Cerebellar nuclear complex (tissue), 1 donor: ENCODE measurements at regions not wholly inside any gene's neighbourhood (a gene's known extent, or its start where the extent isn't known, plus 50 kb on each side); places are given as distances from the start of the nearest gene placed in this dataset.

Experiments
- DNase-seq, 2 experiments: peaks; one replicate each; lab custom pipeline; 2025; lab: John Stamatoyannopoulos, UW

- DNase-seq: no peak
Observed at GRCh38 chr14:106848330-106849121, 1322.1 kb downstream of the TMEM121 start.

- DNase-seq: no peak
Observed at GRCh38 chr14:106850913-106851825, 1324.8 kb downstream of the TMEM121 start.

GRCh38 chr14:106872611-106873446 is 1346.4 kb downstream of the TMEM121 start:
- DNase-seq: no peak

GRCh38 chr14:106874350-106874749 is 1348.0 kb downstream of the TMEM121 start:
- no peak for DNase-seq

GRCh38 chr14:106875503-106875902 is 1349.1 kb downstream of the TMEM121 start:
- DNase-seq: no peak

GRCh38 chr14:106876711-106877110 is 1350.3 kb downstream of the TMEM121 start:
- DNase-seq: no peak

- DNase-seq: no peak
Observed at GRCh38 chr14:106877517-106877916, 1351.1 kb downstream of the TMEM121 start.

GRCh38 chr14:106879241-106879640 is 1352.9 kb downstream of the TMEM121 start:
- DNase-seq: no peak

- DNase-seq: no peak
Observed at GRCh38 chr14:106883218-106883692, 1356.9 kb downstream of the TMEM121 start.
